ENCODE measurements at regions not wholly inside any gene's neighbourhood (a gene's known extent, or its start where the extent isn't known, plus 50 kb on each side); places are given as distances from the start of the nearest gene placed in this dataset.

GRCh38 chr17:12301551-12301950 lies 280.9 kb downstream of the MAP2K4 start:
- Histone ChIP-seq H3K9me1 (ENCODE audit: control insufficient read depth, extremely low read depth, insufficient read depth, low read length) (no peaks in the 10 kb centered on the region), H3K9me3 (ENCODE audit: control insufficient read depth, low read depth, low read length) (no peaks in the 10 kb centered on the region), H3K9ac (ENCODE audit: control insufficient read depth, extremely low read depth, insufficient read depth, low read length) (no peak overlapping the region), H2AFZ (ENCODE audit: control insufficient read depth, low read length) (no peak overlapping the region), H3K4me1 (ENCODE audit: control insufficient read depth, extremely low read depth, insufficient read depth, low read length) (no peaks in the 10 kb centered on the region), H4K20me1 (ENCODE audit: control insufficient read depth, extremely low read depth, insufficient read depth, low read length) (no peaks in the 10 kb centered on the region), H3K79me2 (ENCODE audit: control insufficient read depth, insufficient read depth, low read length) (no peaks in the 10 kb centered on the region), H3K36me3 (ENCODE audit: control insufficient read depth in 2 of 2, extremely low read depth in 1 of 2, insufficient read depth in 2 of 2, low read length in 2 of 2) (no peaks in the 10 kb centered on the region), H3K4me3 (ENCODE audit: control insufficient read depth in 2 of 3, extremely low read depth in 1 of 3, insufficient read depth in 2 of 3, low read depth in 1 of 3, low read length in 3 of 3) (no peak overlapping the region), H3K27me3 (ENCODE audit: control insufficient read depth, extremely low read depth, insufficient read depth, low read length) (no peaks in the 10 kb centered on the region), H3K4me2 (ENCODE audit: control insufficient read depth, extremely low read depth, insufficient read depth, low read depth, low read length) (no peak overlapping the region), H3K27ac (ENCODE audit: control insufficient read depth, insufficient read depth, low read length) (no peak overlapping the region)
- DNase-seq (ENCODE audit: low read depth, low spot score) (no peak), FAIRE-seq (no peak)
- TF ChIP-seq, protein P1, sequence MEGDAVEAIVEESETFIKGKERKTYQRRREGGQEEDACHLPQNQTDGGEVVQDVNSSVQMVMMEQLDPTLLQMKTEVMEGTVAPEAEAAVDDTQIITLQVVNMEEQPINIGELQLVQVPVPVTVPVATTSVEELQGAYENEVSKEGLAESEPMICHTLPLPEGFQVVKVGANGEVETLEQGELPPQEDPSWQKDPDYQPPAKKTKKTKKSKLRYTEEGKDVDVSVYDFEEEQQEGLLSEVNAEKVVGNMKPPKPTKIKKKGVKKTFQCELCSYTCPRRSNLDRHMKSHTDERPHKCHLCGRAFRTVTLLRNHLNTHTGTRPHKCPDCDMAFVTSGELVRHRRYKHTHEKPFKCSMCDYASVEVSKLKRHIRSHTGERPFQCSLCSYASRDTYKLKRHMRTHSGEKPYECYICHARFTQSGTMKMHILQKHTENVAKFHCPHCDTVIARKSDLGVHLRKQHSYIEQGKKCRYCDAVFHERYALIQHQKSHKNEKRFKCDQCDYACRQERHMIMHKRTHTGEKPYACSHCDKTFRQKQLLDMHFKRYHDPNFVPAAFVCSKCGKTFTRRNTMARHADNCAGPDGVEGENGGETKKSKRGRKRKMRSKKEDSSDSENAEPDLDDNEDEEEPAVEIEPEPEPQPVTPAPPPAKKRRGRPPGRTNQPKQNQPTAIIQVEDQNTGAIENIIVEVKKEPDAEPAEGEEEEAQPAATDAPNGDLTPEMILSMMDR (optimal IDR thresholded peaks at IDR 0.05 in 1 of 3, IDR thresholded peaks at IDR 0.05 in 1 of 3, conservative IDR thresholded peaks at IDR 0.05 in 1 of 3; ENCODE audit: extremely low read depth in 1 of 3, insufficient read depth in 2 of 3, low read length in 3 of 3) = no peak
- no peak for TF ChIP-seq EZH2 (IDR thresholded peaks at IDR 0.05; ENCODE audit: low read length)
- dilution Hi-C loops (cut with MboI; ENCODE audit: extremely low pct_ligation_motif_present, low sequenced_read_pairs) = no loop called here

DNA sequence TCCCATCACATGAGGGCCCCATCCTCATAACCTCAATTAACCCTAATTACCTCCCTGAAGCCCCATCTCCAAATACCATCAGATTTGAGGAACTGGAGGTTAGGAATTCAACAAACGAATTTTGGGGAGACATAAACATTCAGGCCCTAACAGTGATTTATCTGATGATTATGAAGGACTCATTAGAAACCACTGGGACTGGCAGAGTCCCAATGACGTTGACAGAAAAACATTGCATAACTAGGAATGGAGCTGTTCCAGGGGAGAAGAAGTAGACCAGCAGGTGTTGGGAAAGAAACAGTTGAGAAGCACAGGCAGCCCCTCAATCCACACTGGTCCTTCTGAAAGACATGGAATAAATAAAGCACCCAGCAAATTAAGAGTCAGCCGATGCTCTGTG lies 282.0 kb downstream of the MAP2K4 start:
- H3K27me3 ChIP-seq (ENCODE audit: control insufficient read depth, extremely low read depth, insufficient read depth, low read length) = no peaks in the 10 kb centered on the region
- no peak overlapping the region for H3K4me2 ChIP-seq (ENCODE audit: control insufficient read depth, extremely low read depth, insufficient read depth, low read depth, low read length)
- no peaks in the 10 kb centered on the region for H3K4me1 ChIP-seq (ENCODE audit: control insufficient read depth, extremely low read depth, insufficient read depth, low read length)
- no peaks in the 10 kb centered on the region for H3K36me3 ChIP-seq (ENCODE audit: control insufficient read depth in 2 of 2, extremely low read depth in 1 of 2, insufficient read depth in 2 of 2, low read length in 2 of 2)
- no peaks in the 10 kb centered on the region for H4K20me1 ChIP-seq (ENCODE audit: control insufficient read depth, extremely low read depth, insufficient read depth, low read length)
- H3K9me1 ChIP-seq (ENCODE audit: control insufficient read depth, extremely low read depth, insufficient read depth, low read length) = no peaks in the 10 kb centered on the region
- DNase-seq (ENCODE audit: low read depth, low spot score) (no peak), FAIRE-seq (no peak)
- no peaks in the 10 kb centered on the region for H3K9me3 ChIP-seq (ENCODE audit: control insufficient read depth, low read depth, low read length)
- no peaks in the 10 kb centered on the region for H3K79me2 ChIP-seq (ENCODE audit: control insufficient read depth, insufficient read depth, low read length)
- dilution Hi-C loops (cut with MboI; ENCODE audit: extremely low pct_ligation_motif_present, low sequenced_read_pairs) = no loop called here
- TF ChIP-seq EZH2 (IDR thresholded peaks at IDR 0.05; ENCODE audit: low read length) = no peak
- TF ChIP-seq, protein P1 (optimal IDR thresholded peaks at IDR 0.05 in 1 of 3, IDR thresholded peaks at IDR 0.05 in 1 of 3, conservative IDR thresholded peaks at IDR 0.05 in 1 of 3; ENCODE audit: extremely low read depth in 1 of 3, insufficient read depth in 2 of 3, low read length in 3 of 3) = no peak
- no peak overlapping the region for H3K27ac ChIP-seq (ENCODE audit: control insufficient read depth, insufficient read depth, low read length)
- H3K9ac ChIP-seq (ENCODE audit: control insufficient read depth, extremely low read depth, insufficient read depth, low read length) = no peak overlapping the region
- no peak overlapping the region for H2AFZ ChIP-seq (ENCODE audit: control insufficient read depth, low read length)
- no peak overlapping the region for H3K4me3 ChIP-seq (ENCODE audit: control insufficient read depth in 2 of 3, extremely low read depth in 1 of 3, insufficient read depth in 2 of 3, low read depth in 1 of 3, low read length in 3 of 3)
